ENCODE measurements at regions not wholly inside any gene's neighbourhood (a gene's known extent, or its start where the extent isn't known, plus 50 kb on each side); places are given as distances from the start of the nearest gene placed in this dataset.

DNA sequence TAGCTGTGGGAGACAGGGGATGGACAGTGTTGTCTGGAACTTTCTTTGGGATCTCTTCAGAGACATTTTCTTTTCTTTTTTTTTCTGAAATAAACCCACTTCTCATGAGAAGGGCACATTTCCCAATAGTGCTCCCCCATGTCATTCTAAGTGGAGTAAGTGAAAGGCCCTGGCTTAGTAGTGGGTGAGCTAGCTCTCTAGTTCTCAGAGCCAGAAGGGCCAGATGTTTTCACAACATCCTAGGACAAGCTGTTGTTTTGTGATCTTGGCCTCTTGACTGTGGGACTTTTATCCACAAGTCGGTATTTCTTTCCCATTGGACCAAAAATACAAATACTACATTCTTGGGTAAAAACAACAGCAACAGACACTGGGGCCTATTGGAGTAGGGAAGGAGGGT is 607.7 kb upstream of the TENM4 start:
- Histone ChIP-seq H2BK12ac (ENCODE audit: insufficient read length, low read depth, low read length) (no peak overlapping the region), H3K27me3 (ENCODE audit: insufficient read depth, low read length) (no peaks in the 10 kb centered on the region), H3K56ac (ENCODE audit: insufficient read length, low read depth, low read length) (no peak overlapping the region), H2BK120ac (ENCODE audit: low read depth, low read length, poor library complexity, severe bottlenecking) (no peak overlapping the region), H4K20me1 (ENCODE audit: control insufficient read depth, insufficient read depth, insufficient read length) (no peaks in the 10 kb centered on the region), H3K4me2 (ENCODE audit: insufficient read depth, insufficient read length, low read length) (no peak overlapping the region), H4K91ac (ENCODE audit: insufficient read length, low read depth, low read length) (no peak overlapping the region), H3K79me2 (ENCODE audit: insufficient read depth, low read length) (0 out of 2 replicates have a peak, but pooled peaks cover 3% of the 10 kb centered on the region), H3T11ph (ENCODE audit: low read length) (no peak overlapping the region), H3K9me3 (ENCODE audit: control insufficient read depth, low read depth, low read length) (no peaks in the 10 kb centered on the region), H3K18ac (ENCODE audit: insufficient read length, low read depth, low read length) (no peak overlapping the region), H4K8ac (replicated peaks; ENCODE audit: insufficient read length, low read depth, low read length) (no peak overlapping the region), H3K4me1 (ENCODE audit: insufficient read depth, low read length) (no peaks in the 10 kb centered on the region), H3K14ac (ENCODE audit: insufficient read depth, low read length) (no peak overlapping the region), H4K5ac (ENCODE audit: insufficient read length, low read depth, low read length) (no peak overlapping the region), H3K23ac (ENCODE audit: insufficient read length, low read depth, low read length) (no peak overlapping the region), H3K23me2 (ENCODE audit: insufficient read length, low read depth, low read length, poor library complexity, severe bottlenecking) (peaks cover 3% of the 10 kb centered on the region), H3K27ac (ENCODE audit: insufficient read length, low read depth, low read length) (no peak overlapping the region), H3K4ac (ENCODE audit: low read depth, low read length) (no peak overlapping the region), H3K9ac (ENCODE audit: extremely low read depth, insufficient read length, low read length) (no peak overlapping the region), H2BK15ac (ENCODE audit: low read depth, low read length) (no peak overlapping the region), H2AFZ (ENCODE audit: low read length) (no peak overlapping the region), H2AK5ac (ENCODE audit: insufficient read length, low read length) (no peak overlapping the region), H2BK20ac (ENCODE audit: low read depth, low read length, poor library complexity, severe bottlenecking) (no peak overlapping the region), H3K79me1 (ENCODE audit: insufficient read depth, low read depth, low read length, poor library complexity, severe bottlenecking) (no peaks in the 10 kb centered on the region), H2BK5ac (ENCODE audit: insufficient read length, low read length) (no peak overlapping the region)
- no peaks in the 10 kb centered on the region for H3K4me1 Mint-ChIP-seq
- DNase-seq, result no peak
- H3K36me3 Mint-ChIP-seq (ENCODE audit: insufficient read depth in 1 of 3, low read depth in 3 of 3), result no peaks in the 10 kb centered on the region
- H3K27ac Mint-ChIP-seq, result no peak overlapping the region
- no peaks in the 10 kb centered on the region; the same call in 1 of the 2 replicates for H3K27me3 Mint-ChIP-seq (ENCODE audit: low read depth)
- H3K9me3 Mint-ChIP-seq, result no peaks in the 10 kb centered on the region
- TF ChIP-seq, protein P1, sequence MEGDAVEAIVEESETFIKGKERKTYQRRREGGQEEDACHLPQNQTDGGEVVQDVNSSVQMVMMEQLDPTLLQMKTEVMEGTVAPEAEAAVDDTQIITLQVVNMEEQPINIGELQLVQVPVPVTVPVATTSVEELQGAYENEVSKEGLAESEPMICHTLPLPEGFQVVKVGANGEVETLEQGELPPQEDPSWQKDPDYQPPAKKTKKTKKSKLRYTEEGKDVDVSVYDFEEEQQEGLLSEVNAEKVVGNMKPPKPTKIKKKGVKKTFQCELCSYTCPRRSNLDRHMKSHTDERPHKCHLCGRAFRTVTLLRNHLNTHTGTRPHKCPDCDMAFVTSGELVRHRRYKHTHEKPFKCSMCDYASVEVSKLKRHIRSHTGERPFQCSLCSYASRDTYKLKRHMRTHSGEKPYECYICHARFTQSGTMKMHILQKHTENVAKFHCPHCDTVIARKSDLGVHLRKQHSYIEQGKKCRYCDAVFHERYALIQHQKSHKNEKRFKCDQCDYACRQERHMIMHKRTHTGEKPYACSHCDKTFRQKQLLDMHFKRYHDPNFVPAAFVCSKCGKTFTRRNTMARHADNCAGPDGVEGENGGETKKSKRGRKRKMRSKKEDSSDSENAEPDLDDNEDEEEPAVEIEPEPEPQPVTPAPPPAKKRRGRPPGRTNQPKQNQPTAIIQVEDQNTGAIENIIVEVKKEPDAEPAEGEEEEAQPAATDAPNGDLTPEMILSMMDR (conservative IDR thresholded peaks at IDR 0.05), result no peak
- no peak overlapping the region for H3K4me3 Mint-ChIP-seq
- WGBS (ENCODE audit: extremely low coverage, insufficient read length, low lambda C conversion rate), result no CpG with 5 or more reads among the region's 1 CpG

Data from H9 (cell line).